ENCODE measurements at regions not wholly inside any gene's neighbourhood (a gene's known extent, or its start where the extent isn't known, plus 50 kb on each side); places are given as distances from the start of the nearest gene placed in this dataset.

DNA sequence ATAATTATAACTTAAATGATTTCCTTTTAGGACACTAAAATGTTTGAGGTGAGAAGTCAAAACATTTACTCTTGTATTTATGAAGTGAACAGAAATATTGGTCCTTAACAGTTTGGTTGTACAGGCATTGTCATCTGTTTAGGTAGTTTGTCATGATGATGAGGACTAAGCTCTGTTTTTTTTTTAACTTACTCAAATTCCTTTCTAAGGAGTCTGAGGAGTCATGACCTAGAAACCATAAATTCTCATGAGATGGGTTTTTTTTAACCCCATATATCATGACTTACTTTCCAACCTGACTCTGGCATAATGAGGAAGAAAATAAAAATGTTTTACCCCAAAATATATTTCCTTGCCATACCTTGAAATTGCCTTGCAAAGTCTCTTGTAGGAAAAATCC lies 1176.2 kb downstream of the SUCLG1 start:
- TF ChIP-seq, protein P1, sequence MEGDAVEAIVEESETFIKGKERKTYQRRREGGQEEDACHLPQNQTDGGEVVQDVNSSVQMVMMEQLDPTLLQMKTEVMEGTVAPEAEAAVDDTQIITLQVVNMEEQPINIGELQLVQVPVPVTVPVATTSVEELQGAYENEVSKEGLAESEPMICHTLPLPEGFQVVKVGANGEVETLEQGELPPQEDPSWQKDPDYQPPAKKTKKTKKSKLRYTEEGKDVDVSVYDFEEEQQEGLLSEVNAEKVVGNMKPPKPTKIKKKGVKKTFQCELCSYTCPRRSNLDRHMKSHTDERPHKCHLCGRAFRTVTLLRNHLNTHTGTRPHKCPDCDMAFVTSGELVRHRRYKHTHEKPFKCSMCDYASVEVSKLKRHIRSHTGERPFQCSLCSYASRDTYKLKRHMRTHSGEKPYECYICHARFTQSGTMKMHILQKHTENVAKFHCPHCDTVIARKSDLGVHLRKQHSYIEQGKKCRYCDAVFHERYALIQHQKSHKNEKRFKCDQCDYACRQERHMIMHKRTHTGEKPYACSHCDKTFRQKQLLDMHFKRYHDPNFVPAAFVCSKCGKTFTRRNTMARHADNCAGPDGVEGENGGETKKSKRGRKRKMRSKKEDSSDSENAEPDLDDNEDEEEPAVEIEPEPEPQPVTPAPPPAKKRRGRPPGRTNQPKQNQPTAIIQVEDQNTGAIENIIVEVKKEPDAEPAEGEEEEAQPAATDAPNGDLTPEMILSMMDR (conservative IDR thresholded peaks at IDR 0.05; ENCODE audit: low read depth, low read length): no peak
- no peak for TF ChIP-seq EZH2phosphoT487 (IDR thresholded peaks at IDR 0.05; ENCODE audit: borderline replicate concordance, low read length)
